NT2/D1 (cell line): ENCODE measurements at regions not wholly inside any gene's neighbourhood (a gene's known extent, or its start where the extent isn't known, plus 50 kb on each side); places are given as distances from the start of the nearest gene placed in this dataset.

Experiments used
- DNase-seq: peaks from one replicate; pipeline ENCODE4 v3.0.0-alpha.2; 2011; ENCODE audit warnings: low read depth, low spot score
- H3K27me3 ChIP-seq: 2 replicates; pipeline ENCODE4 v1.6.0; 2011; ENCODE audit warnings: mild to moderate bottlenecking; ENCODE audit not compliant: insufficient read length, insufficient read depth
- H3K36me3 ChIP-seq: 2 replicates; pipeline ENCODE4 v1.6.1; 2011; ENCODE audit warnings: mild to moderate bottlenecking, low read length, mixed read lengths; ENCODE audit not compliant: insufficient read depth, insufficient read length
- H3K4me1 ChIP-seq: 2 replicates; pipeline ENCODE4 v1.5.1; 2011; ENCODE audit not compliant: insufficient read depth, insufficient read length
- H3K4me3 ChIP-seq: 2 replicates; pipeline ENCODE4 v1.5.1; 2011; ENCODE audit warnings: low read depth; ENCODE audit not compliant: insufficient read length
- H3K9ac ChIP-seq: 2 replicates; pipeline ENCODE4 v1.6.0; 2011; ENCODE audit warnings: low read depth; ENCODE audit not compliant: insufficient read length
- H3K9me3 ChIP-seq: 2 replicates; pipeline ENCODE4 v1.5.1; 2011; ENCODE audit warnings: mild to moderate bottlenecking, low read length; ENCODE audit not compliant: insufficient read depth
- SUZ12 ChIP-seq: IDR thresholded peaks from 2 replicates; pipeline ENCODE4 v1.6.1; 2011; ENCODE audit not compliant: insufficient read length, insufficient read depth; ENCODE audit errors: extremely low read depth
- YY1 ChIP-seq: IDR thresholded peaks from 2 replicates; pipeline ENCODE4 v1.6.1; 2011; ENCODE audit not compliant: insufficient read length, insufficient read depth
- ZNF274 ChIP-seq: IDR thresholded peaks from 2 replicates; pipeline ENCODE4 v1.6.1; 2011; ENCODE audit warnings: mild to moderate bottlenecking, low read depth, low read length

DNA sequence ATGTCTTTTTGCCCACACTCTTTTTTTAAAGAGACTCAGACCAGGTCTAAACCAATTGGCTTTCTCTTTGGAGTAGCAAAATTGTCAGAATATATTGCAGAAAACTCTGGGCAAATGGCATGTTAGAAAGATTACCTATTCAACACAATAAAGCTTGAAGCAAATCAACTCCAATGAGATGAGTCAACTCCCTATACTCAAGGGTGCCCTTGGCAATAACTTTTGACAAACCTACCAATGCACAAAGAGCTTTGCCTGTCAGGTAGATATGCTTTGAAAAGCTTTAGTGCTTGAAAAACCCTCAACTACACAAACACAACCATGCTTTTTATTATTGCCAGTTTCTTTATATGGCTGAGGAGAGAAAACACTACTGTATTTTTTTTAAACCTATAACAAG lies 137.7 kb upstream of the GRM7 start:
- Histone ChIP-seq H3K36me3 (no peaks in the 10 kb centered on the region), H3K9ac (no peak overlapping the region), H3K27me3 (no peaks in the 10 kb centered on the region), H3K9me3 (no peaks in the 10 kb centered on the region), H3K4me1 (no peaks in the 10 kb centered on the region), H3K4me3 (no peak overlapping the region)
- no peak for DNase-seq
- TF ChIP-seq YY1 (no peak), SUZ12 (no peak), ZNF274 (no peak)

DNA sequence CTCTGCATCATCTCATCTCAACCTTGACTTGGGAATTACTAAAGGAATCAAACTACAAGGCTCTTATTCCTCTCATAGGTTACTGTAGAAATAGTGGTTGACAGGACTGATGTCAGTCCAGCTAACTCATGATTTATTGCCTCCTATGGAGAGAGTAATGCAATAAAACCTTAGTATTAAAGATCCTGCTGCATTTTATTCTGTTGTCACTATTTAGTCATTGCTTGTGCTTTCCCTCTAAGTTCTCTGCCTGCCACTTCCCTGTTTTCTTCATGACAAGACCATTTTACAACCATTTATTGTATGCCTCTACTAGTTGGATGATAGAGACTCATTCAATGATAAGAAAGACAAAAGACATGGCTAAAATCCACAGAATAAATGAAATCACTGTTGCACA lies 134.1 kb upstream of the GRM7 start:
- no peaks in the 10 kb centered on the region for H3K36me3 ChIP-seq
- H3K27me3 ChIP-seq: no peaks in the 10 kb centered on the region
- no peaks in the 10 kb centered on the region for H3K9me3 ChIP-seq
- DNase-seq: no peak
- TF ChIP-seq YY1 (no peak), SUZ12 (no peak), ZNF274 (no peak)
- H3K4me3 ChIP-seq: no peak overlapping the region
- H3K4me1 ChIP-seq: no peaks in the 10 kb centered on the region
- H3K9ac ChIP-seq: no peak overlapping the region

DNA sequence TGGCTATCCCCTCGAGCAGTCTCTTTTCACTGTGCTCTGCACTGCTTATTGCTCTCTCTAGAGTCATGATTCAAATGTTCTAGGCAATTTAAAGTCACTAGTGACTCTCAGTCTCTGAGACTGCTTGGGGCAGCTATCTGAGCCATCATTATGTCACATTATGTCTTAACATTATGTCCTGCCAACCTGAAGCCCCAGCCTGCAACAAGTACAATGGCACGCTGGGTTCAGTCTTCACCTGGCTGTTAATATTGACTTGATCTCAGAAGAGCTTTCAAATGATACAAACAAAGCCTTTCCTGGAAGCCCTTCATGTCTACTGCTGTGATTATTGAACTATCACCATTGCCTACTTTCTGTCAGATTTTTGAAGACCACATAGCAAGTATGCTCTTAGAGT lies 128.1 kb upstream of the GRM7 start:
- no peak for DNase-seq
- Histone ChIP-seq H3K9me3 (no peaks in the 10 kb centered on the region), H3K9ac (no peak overlapping the region), H3K4me1 (no peaks in the 10 kb centered on the region), H3K4me3 (no peak overlapping the region), H3K36me3 (no peaks in the 10 kb centered on the region), H3K27me3 (no peaks in the 10 kb centered on the region)
- TF ChIP-seq ZNF274 (no peak), YY1 (no peak), SUZ12 (no peak)

DNA sequence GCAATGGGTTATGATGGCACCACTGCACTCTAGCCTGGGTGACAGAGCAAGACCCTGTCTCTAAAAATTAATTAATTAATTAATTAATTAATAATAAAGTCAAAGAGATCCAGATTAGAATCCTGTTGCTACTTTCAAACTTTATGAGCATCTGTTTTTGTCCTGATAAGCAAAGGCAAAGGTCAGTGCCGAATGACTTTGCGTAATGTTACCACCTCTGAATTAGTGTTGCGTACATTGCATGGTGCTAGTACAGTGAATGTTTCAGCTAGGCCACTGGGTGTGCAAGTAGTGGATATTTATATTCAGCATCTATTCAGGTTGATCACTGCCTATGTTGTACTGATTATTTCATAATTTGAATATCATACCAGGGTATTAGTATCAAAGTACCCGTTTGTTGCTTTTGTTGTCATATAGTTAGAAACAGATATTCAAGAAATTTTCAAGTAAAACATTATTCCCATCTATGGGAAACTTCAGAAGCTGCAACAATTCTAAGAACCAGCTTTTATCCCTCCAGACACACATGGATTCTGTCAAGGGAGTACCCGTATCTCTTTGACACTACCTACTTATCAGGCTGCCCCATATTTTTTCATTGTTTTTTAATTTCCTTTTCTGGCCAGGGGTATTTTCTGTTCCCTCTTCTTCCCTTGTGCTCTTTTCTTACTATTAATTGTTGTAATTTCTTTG lies 127.1 kb upstream of the GRM7 start:
- Histone ChIP-seq H3K9me3 (no peaks in the 10 kb centered on the region), H3K27me3 (no peaks in the 10 kb centered on the region), H3K36me3 (no peaks in the 10 kb centered on the region), H3K4me1 (no peaks in the 10 kb centered on the region), H3K4me3 (no peak overlapping the region), H3K9ac (no peak overlapping the region)
- TF ChIP-seq SUZ12: no peak
- no peak for TF ChIP-seq ZNF274
- TF ChIP-seq YY1: no peak
- DNase-seq: no peak

DNA sequence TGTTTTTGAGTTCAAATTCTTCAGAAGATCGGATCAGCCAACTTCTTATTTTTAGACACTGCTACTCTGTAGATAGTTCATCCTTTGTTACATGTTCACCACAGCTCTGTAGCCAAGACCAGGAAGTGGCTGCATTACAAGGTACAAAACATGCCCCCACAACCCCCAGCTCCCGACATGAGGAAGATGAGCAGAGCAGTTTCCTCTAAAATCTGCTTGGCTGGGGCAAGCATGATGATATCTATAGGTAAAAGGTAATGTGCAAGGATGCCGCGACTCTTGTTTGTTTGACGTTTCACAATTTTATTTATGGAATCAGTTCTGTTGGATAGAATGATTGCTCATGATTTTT lies 126.5 kb upstream of the GRM7 start:
- no peak for DNase-seq
- no peak for TF ChIP-seq ZNF274
- no peak for TF ChIP-seq SUZ12
- TF ChIP-seq YY1: no peak
- no peaks in the 10 kb centered on the region for H3K9me3 ChIP-seq

DNA sequence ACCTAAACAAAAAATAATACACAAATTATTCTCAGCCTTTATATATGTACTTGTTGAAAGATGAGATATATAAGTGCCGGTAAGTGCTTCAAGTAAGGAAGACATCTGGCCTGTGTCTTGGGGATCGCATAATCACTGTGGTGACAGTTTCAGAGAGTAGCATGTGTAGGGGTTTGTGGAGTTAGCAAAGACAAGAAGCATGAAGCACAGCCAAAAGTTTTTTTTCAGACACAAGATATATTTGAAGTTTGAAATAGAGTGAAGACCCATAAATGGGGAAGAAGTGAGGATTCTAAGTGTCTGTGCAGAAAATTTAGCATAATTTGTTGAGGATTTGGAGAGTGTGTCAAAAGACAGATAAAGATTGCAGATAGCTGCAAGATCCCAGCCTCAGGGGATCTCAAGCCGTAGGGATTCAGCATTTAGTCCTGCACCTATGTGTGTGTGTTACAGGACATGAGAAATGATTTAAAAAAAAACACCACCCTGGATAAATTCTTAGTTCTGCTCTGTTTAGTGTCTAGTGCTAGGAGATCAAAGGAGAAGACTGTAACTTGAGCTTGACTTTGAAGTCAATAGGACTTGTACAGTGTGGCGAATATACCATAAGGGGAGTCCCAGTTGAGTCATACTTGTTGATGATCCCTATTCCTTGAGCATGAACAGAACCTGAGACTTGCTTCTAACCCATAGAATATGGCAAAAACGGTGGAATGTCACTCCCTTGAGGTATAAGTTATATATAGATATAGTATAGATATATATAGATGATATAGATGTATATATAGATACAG lies 123.9 kb upstream of the GRM7 start:
- no peaks in the 10 kb centered on the region for H3K9me3 ChIP-seq
- TF ChIP-seq ZNF274 (no peak), YY1 (no peak), SUZ12 (no peak)
- H3K4me3 ChIP-seq: no peak overlapping the region
- no peaks in the 10 kb centered on the region for H3K36me3 ChIP-seq
- no peak overlapping the region for H3K9ac ChIP-seq
- no peaks in the 10 kb centered on the region for H3K27me3 ChIP-seq
- no peak for DNase-seq
- no peaks in the 10 kb centered on the region for H3K4me1 ChIP-seq

More for the DNA sequence above, 126.5 kb upstream of the GRM7 start:
- H3K9ac ChIP-seq: no peak overlapping the region
- no peaks in the 10 kb centered on the region for H3K4me1 ChIP-seq
- H3K27me3 ChIP-seq: no peaks in the 10 kb centered on the region
- no peak overlapping the region for H3K4me3 ChIP-seq
- no peaks in the 10 kb centered on the region for H3K36me3 ChIP-seq

DNA sequence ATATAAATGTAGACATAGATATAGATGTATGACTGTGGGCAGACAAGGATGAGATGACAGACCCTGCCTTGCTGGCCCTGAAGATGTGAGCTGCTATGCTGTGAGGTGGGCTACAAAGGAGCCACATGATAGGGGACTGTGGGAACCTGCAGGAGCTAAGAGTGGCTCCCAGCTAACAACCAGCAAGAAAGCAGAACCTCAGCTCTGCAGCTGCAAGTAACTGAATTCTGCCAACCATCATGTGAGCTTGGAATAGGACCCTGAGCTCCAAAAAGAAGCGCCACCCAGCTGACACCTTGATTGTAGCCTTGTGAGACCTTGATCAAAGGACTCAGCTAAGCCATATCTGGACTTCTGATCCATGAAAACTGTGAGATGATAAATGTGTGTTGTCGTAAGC lies 123.3 kb upstream of the GRM7 start:
- TF ChIP-seq ZNF274: no peak
- Histone ChIP-seq H3K4me1 (no peaks in the 10 kb centered on the region), H3K27me3 (no peaks in the 10 kb centered on the region), H3K9me3 (no peaks in the 10 kb centered on the region), H3K9ac (no peak overlapping the region), H3K36me3 (no peaks in the 10 kb centered on the region), H3K4me3 (no peak overlapping the region)
- DNase-seq: no peak
